COLO829 (cell line): ENCODE measurements at regions not wholly inside any gene's neighbourhood (a gene's known extent, or its start where the extent isn't known, plus 50 kb on each side); places are given as distances from the start of the nearest gene placed in this dataset.

Experiments used
- DNase-seq: peaks from one replicate; pipeline ENCODE4 v3.0.0; 2012; ENCODE audit warnings: low spot score

DNA sequence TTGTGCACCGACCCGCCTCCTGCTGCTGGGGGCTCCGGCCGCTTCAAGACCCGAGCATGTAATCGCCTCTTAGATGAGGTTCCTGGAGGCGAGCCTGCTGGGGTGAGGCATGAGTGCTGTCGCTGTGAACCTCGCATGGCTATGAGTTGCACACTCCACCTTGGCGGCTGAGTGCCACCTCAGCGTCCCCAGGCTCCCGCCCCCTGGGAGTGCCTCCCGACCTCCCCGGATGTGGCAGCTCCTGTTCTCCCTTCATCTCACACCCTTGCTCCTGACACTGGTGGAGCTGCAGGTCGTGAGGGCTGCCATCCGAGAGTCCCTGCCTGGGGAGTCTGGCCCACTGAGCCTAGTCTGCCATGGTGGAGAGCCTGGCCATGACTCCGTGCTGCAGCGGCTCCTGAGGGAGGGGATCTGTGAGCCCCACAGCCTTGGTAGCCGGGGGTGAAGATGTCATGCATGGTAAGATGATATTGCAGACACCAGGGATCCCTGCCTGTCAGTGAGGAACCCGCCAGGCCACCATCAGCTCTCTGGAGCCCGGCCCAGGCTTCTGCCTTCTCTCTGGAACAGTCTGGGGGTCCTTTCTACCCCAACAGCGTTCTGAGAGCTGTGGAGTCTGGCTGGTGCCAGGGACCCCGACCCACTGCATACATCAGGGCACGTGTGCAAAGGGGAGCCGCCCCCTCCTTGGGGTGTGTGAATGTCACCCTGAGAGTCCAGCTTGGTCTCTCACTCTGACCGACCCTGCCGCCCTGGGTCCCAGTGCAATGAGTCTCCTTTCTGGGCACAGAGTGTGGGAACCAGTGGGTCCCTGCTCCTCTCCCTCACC lies 61.6 kb upstream of the HS6ST1 start:
- no peak for DNase-seq

GRCh38 chr2:128380961-128381938 lies 62.6 kb upstream of the HS6ST1 start:
- no peak for DNase-seq

GRCh38 chr2:128384446-128384845 lies 65.8 kb upstream of the HS6ST1 start:
- DNase-seq: no peak

GRCh38 chr2:128384956-128385355 lies 66.3 kb upstream of the HS6ST1 start:
- no peak for DNase-seq

DNA sequence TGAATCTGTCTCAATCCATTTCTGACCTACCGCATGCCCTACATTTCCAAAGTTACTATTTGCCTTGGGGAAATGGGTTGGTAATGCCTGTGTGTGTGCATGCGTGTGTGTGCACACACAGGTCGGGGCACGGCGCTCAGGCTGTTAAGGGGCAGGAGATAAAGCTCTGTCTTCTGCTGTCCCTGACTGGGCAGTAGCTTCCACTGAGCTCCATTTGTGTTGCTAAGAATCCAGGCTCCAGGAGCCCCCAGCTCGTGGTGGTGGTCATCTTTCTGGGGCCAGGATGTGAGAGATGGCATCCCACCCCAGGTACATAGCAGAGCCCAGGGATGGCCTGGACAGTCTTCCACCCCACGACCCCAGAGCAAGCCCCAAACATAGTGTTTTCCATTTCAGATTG lies 66.7 kb upstream of the HS6ST1 start:
- no peak for DNase-seq

DNA sequence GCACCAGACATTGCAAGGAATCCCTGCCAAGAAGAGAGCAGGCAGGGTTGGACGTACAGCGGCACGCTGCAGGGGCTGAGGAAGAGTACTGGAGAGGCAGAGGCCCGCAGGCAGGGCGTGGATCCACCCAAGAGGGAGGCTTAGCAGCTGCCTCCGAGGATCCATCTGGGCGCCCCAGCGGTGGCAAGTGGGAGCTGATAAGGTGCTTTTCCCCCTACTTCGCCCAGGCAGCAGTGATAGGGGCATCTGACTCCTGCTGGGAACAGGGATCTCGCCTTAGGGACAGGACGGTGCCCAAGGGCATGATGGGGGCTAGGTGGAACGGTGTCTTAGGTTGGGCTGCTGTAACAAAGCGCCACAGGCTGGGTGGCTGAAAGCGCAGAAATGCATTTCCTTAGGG lies 67.4 kb upstream of the HS6ST1 start:
- no peak for DNase-seq

GRCh38 chr2:128388499-128388941 lies 69.9 kb upstream of the HS6ST1 start:
- DNase-seq: no peak

DNA sequence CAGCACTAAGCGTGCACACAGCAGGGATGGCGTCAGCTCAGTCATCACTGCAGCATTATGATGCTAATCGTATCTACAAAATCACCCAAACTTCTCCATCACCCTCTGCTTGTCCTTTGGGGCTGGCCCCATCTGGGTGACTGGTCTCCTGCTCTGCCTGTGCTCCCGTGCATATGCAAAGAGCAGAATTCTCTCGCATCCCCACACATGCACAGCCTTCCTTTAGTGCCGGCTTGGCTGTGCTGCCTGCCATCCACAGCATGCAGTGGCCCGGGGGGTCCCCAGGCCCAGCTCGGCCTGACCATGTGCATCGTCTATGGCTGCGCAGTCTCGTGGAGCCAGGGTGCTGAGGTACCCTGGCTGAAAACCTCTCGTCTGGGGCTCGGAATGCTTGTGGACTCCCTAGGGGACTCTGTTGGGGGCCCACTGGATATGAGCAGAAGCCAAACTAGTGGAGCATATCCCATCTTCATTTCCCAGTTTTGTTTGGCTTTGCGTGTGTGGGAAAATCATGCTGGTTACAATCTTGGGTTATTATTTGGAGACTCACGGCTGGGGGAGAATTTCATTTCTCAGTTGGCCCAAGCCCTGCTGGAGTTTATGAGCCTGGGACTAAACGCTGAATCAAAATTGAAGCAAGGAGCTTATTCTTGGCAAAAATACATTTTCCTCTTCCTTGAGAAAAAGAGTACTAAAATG lies 70.9 kb upstream of the HS6ST1 start:
- DNase-seq: no peak

DNA sequence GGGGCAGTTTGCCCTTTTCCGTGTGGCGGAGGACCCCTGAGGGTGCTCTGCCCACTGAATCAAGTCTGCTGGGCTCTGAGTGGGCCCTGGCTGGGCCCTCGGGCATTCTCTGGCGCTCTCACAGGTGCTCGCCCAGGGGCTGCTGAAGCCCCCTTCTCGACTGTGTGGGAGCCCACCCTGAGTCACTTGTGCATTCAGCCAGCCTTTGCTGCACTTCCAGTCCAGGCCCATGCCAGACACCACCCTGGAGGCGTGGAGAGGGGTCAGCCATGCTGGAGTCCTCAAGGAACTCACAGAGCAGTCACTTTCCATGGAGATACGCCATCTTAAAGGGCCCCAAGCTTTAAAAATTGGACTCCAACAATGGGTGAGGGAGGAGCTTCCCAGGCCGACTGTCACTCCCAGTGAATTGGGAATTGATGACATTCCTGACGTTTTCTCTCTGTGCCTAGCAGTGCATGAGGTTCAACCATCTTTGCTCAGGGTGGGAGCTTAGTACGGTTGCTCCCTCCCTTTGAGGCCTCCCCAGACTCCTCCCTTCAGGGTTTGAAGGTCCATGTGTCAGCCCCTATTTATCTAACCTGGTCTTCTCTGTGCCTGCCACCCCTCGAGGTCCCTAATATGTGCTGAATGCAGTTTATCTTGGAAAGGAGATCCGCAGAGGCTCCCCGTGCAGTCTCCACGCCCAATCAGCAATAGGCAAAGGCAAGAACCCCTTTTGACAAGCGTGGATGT lies 71.8 kb upstream of the HS6ST1 start:
- DNase-seq: no peak

DNA sequence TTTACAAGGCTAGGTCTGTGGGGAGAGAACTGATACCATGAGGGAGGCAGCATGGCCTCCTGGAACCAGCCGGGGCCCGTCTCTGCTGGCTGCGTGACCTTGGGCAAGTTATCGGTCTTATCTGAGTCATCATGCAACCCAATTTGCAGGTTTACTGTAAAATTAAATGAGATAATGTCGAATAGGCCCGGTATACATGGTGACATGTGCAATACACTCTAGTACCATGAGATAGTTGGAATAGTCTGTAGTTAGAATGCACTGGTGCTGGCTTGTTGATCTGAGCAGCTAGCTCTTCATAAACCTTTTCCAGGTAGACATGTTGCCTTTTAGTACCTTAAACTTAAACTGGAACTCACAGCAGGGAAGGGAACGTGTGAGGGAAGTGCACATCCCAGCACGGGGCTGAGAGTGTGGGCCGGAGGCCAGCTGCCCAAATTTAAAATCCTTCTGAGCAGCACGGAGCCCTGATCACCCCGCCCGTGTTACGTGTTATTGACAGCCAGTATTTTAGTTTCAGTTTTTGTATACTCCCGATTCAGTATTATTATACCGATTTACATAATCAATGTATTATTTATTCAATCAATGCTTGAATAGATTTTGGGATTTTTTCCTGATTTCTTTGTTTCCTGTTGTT lies 72.4 kb upstream of the HS6ST1 start:
- DNase-seq: no peak

GRCh38 chr2:128391679-128392078 lies 73.0 kb upstream of the HS6ST1 start:
- DNase-seq: no peak

GRCh38 chr2:128392207-128392606 lies 73.5 kb upstream of the HS6ST1 start:
- DNase-seq: no peak

- DNase-seq: no peak
Measured at GRCh38 chr2:128394007-128394730, 75.5 kb upstream of the HS6ST1 start.

GRCh38 chr2:128395196-128395595 lies 76.5 kb upstream of the HS6ST1 start:
- DNase-seq: no peak

- no peak for DNase-seq
Measured at GRCh38 chr2:128395640-128396499, 77.2 kb upstream of the HS6ST1 start.

- no peak for DNase-seq
Measured at GRCh38 chr2:128396500-128396891, 77.8 kb upstream of the HS6ST1 start.

DNA sequence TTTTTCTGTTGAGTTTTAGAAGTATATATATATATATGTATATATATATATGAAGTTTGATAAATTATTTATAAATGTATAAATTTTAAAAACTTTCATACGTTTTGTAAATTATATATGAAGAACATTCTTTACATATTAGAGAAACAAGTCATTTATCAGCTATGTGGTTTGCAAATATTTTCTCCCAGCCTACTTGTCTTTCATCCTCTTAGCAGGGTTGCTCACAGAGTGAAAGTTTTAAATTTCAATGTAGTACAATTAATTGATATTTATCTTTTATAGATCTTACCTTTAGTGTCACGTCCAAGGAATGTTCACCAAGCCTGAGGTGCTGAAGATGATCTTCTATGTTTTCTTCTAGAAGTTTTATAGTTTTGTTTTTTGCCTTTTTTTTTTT lies 78.3 kb upstream of the HS6ST1 start:
- no peak for DNase-seq

DNA sequence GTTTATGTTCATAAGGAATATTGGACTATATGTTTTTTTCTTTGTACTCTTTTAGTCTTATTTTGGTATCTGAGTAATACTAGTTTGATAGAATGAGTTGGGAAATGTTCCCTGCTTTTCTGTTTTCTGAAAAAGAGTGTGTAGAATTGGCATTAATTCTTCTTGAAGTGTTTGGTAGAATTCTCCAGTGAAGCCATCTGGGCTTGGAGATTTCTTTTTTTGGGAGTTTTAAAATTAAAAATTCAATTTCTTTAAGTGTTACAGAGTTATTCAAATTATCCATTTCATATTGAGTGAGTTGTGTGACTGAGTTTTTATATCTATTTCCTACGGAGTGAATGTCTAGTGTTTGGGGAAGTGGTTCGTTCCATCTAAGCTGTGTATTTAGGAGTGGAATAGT lies 80.6 kb upstream of the HS6ST1 start:
- DNase-seq: no peak

DNA sequence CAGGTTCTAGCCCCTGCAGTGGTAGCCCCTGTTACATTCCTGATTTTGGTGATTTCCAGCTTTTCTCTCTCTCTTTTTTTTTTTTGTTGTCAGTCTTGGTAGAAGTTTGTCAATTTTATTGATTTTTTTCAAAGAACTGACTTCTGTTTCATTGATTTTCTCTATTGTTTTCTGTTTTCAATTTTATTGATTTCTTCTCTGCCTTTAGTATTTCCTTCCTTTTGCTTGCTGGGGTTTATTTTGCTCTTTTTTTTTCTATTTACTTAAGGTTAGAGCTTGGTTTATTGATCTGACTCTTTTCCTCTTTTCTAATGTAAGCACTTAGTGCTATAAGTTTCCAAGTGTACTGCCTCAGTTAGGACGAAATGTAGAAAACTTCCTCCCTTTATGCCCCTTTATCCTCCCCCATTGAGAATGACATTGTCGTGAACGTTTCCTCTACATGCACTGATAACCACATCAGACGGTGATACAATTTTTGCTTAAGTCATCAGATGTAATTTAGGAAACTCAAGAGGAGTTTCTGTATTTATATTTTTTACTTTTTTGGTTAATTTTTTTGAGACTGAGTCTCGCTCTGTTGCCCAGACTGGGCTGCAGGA lies 81.1 kb upstream of the HS6ST1 start:
- no peak for DNase-seq
